OCI-LY7 (cell line): ENCODE measurements at regions not wholly inside any gene's neighbourhood (a gene's known extent, or its start where the extent isn't known, plus 50 kb on each side); places are given as distances from the start of the nearest gene placed in this dataset.
"Not testable (repeated sequence)": the region's sequence is repeated elsewhere in the genome, so short reads cannot be mapped to it uniquely, and the experiment has no call there.

ENCODE experiments used
- BruUV-seq: library from RNA; stranded (reverse); fragments of 400-500 nt; replicated peaks from 2 replicates; lab custom pipeline; 2021; lab: Mats Ljungman, UMichigan
- CTCF ChIA-PET: fragments of 300-600 bp; sonication (Branson Sonifier 250); formaldehyde crosslinking; loops from one replicate; lab custom pipeline; 2022; ENCODE audit warnings: antibody characterized with exemption; ENCODE audit not compliant: unreplicated experiment; lab: Charles Lee
- POLR2A ChIA-PET: fragments of 300-600 bp; sonication (Branson Sonifier 250); formaldehyde crosslinking; loops from one replicate; lab custom pipeline; 2022; ENCODE audit warnings: antibody characterized with exemption; lab: Charles Lee
- DNase-seq: peaks from one replicate; pipeline ENCODE4 v3.0.0-alpha.2; 2015; ENCODE audit warnings: low spot score
- H2AFZ ChIP-seq: fragments of 200-600 bp; sonication (generic), shearing (Covaris generic); 2 replicates; pipeline ENCODE4 v1.6.1; 2014; ENCODE audit warnings: mild to moderate bottlenecking, antibody characterized with exemption, low read length, moderate library complexity
- H3K27ac ChIP-seq: fragments of 200-600 bp; sonication (generic); 2 replicates; pipeline ENCODE4 v1.5.1; 2014; ENCODE audit warnings: mixed run types, low read depth, mild to moderate bottlenecking, moderate library complexity, low read length, inconsistent platforms; ENCODE audit not compliant: poor library complexity, severe bottlenecking
- H3K36me3 ChIP-seq: fragments of 200-600 bp; sonication (generic); 2 replicates; pipeline ENCODE4 v1.6.1; 2014; ENCODE audit warnings: mild to moderate bottlenecking, antibody characterized with exemption, low read length, moderate library complexity, mixed read lengths; ENCODE audit not compliant: insufficient read depth
- H3K4me1 ChIP-seq: fragments of 200-600 bp; sonication (generic); 2 replicates; pipeline ENCODE4 v1.5.1; 2014; ENCODE audit warnings: mild to moderate bottlenecking, low read length; ENCODE audit not compliant: insufficient read depth, poor library complexity, severe bottlenecking
- H3K4me2 ChIP-seq: fragments of 200-600 bp; sonication (generic); 2 replicates; pipeline ENCODE4 v1.6.1; 2014; ENCODE audit warnings: mild to moderate bottlenecking, low read length
- H3K4me3 ChIP-seq: fragments of 200-600 bp; sonication (generic); 2 replicates; pipeline ENCODE4 v1.5.1; 2014; ENCODE audit warnings: mild to moderate bottlenecking, low read depth, low read length; ENCODE audit not compliant: poor library complexity, severe bottlenecking
- H3K79me2 ChIP-seq: fragments of 200-600 bp; sonication (generic); 2 replicates; pipeline ENCODE4 v1.6.1; 2016; ENCODE audit warnings: low read depth, mild to moderate bottlenecking, low read length, moderate library complexity, mixed read lengths; ENCODE audit not compliant: insufficient read depth
- H3K9me2 ChIP-seq: fragments of 200-600 bp; sonication (generic); 2 replicates; pipeline ENCODE4 v1.6.1; 2016; ENCODE audit warnings: mild to moderate bottlenecking, low read length, mixed read lengths; ENCODE audit not compliant: insufficient read depth
- H3K9me3 ChIP-seq: fragments of 200-600 bp; sonication (generic); 2 replicates; pipeline ENCODE4 v1.6.1; 2014; ENCODE audit warnings: mild to moderate bottlenecking, mixed run types, low read length, mixed read lengths
- H4K20me1 ChIP-seq: fragments of 200-600 bp; sonication (generic); 2 replicates; pipeline ENCODE4 v1.6.1; 2014; ENCODE audit warnings: mild to moderate bottlenecking, antibody characterized with exemption, low read length, moderate library complexity, mixed read lengths; ENCODE audit not compliant: insufficient read depth
- EZH2phosphoT487 ChIP-seq: fragments of 200-600 bp; sonication (generic); IDR thresholded peaks from 2 replicates; pipeline ENCODE4 v1.6.1; 2018; ENCODE audit warnings: low read depth, borderline replicate concordance, mild to moderate bottlenecking, mixed run types, antibody characterized with exemption, low read length, moderate library complexity, mixed read lengths
- intact Hi-C: fragments of 100-400 bp; cut with micrococcal nuclease; formaldehyde crosslinking; loops from one replicate; pipeline ENCODE4 v1.10.0; 2022; ENCODE audit not compliant: unreplicated experiment
- TF ChIP-seq, protein P1 (sequence below): fragments of 200-600 bp; sonication (generic); conservative IDR thresholded peaks from 2 replicates; pipeline ENCODE4 v1.5.1; 2014; ENCODE audit warnings: mild to moderate bottlenecking, antibody characterized with exemption, low read length, moderate library complexity, mixed read lengths

GRCh38 chr10:45056806-45057205 is 56.1 kb downstream of the ZNF22 start:
- H3K4me1 ChIP-seq, H3K36me3 ChIP-seq, BruUV-seq, H3K9me2 ChIP-seq, H2AFZ ChIP-seq, DNase-seq, H3K79me2 ChIP-seq, H3K27ac ChIP-seq, H3K4me2 ChIP-seq, CTCF ChIA-PET, H4K20me1 ChIP-seq, POLR2A ChIA-PET, intact Hi-C loops, H3K4me3 ChIP-seq, H3K9me3 ChIP-seq: not testable (repeated sequence)

DNA sequence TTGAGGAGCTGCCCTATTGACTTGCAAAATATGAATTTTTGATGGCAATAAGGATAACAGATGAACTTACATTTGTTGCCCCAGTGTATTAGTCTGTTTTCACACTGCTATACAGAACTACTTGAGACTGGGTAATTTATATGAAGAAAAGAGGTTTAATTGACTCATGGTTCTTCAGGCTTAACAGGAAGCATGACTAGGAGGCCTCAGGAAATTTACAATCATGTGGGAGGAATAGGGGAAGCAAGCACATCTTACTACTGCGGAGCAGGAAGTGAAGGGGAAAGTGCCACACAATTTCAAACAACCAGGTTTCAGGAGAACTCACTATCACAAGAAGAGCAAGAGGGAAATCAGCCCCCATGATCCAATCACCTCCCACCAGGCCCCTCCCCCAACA is 57.9 kb downstream of the ZNF22 start:
- Histone ChIP-seq H3K4me2 (no peak overlapping the region), H3K4me1 (no peaks in the 10 kb centered on the region), H3K4me3 (no peak overlapping the region), H3K9me3 (no peaks in the 10 kb centered on the region), H4K20me1 (no peaks in the 10 kb centered on the region), H2AFZ (no peak overlapping the region), H3K36me3 (no peaks in the 10 kb centered on the region), H3K27ac (no peak overlapping the region), H3K9me2 (no peaks in the 10 kb centered on the region), H3K79me2 (no peaks in the 10 kb centered on the region)
- POLR2A ChIA-PET: interaction anchor here (0.8 kb wide), 1 partner anchor 42 kb away, joined by 3 read pairs; no protein-coding TSS in a partner anchor
- DNase-seq: no peak
- CTCF ChIA-PET: no interaction called here
- intact Hi-C loops: no loop called here
- no TSS peak for BruUV-seq
- TF ChIP-seq, protein P1, sequence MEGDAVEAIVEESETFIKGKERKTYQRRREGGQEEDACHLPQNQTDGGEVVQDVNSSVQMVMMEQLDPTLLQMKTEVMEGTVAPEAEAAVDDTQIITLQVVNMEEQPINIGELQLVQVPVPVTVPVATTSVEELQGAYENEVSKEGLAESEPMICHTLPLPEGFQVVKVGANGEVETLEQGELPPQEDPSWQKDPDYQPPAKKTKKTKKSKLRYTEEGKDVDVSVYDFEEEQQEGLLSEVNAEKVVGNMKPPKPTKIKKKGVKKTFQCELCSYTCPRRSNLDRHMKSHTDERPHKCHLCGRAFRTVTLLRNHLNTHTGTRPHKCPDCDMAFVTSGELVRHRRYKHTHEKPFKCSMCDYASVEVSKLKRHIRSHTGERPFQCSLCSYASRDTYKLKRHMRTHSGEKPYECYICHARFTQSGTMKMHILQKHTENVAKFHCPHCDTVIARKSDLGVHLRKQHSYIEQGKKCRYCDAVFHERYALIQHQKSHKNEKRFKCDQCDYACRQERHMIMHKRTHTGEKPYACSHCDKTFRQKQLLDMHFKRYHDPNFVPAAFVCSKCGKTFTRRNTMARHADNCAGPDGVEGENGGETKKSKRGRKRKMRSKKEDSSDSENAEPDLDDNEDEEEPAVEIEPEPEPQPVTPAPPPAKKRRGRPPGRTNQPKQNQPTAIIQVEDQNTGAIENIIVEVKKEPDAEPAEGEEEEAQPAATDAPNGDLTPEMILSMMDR: no peak
- TF ChIP-seq EZH2phosphoT487: no peak

GRCh38 chr10:45058992-45059561 is 58.4 kb downstream of the ZNF22 start:
- CTCF ChIA-PET: no interaction called here
- H4K20me1 ChIP-seq: no peaks in the 10 kb centered on the region
- H2AFZ ChIP-seq: no peak overlapping the region
- H3K4me1 ChIP-seq: no peaks in the 10 kb centered on the region
- BruUV-seq: no TSS peak
- no peak for DNase-seq
- no peaks in the 10 kb centered on the region for H3K9me2 ChIP-seq
- H3K27ac ChIP-seq: no peak overlapping the region
- intact Hi-C loops: no loop called here
- TF ChIP-seq, protein P1: no peak
- no peak overlapping the region for H3K4me2 ChIP-seq
- H3K79me2 ChIP-seq: no peaks in the 10 kb centered on the region
- no peaks in the 10 kb centered on the region for H3K36me3 ChIP-seq
- POLR2A ChIA-PET: interaction anchor here (0.6 to 0.8 kb wide), 2 partner anchors 43 to 162 kb away, joined by 3 read pairs; no protein-coding TSS in a partner anchor
- H3K4me3 ChIP-seq: no peak overlapping the region
- no peaks in the 10 kb centered on the region for H3K9me3 ChIP-seq
